Cardiac fibroblast (primary cell): ENCODE measurements at regions not wholly inside any gene's neighbourhood (a gene's known extent, or its start where the extent isn't known, plus 50 kb on each side); places are given as distances from the start of the nearest gene placed in this dataset.

Source experiments
- DNase-seq, 2 donors: peaks; one replicate each; pipeline versions ENCODE4 v3.0.0 to v3.0.0-alpha.2; 2010; ENCODE audit warnings: low read depth in 2 of 2
- H3K4me3 ChIP-seq, 2 donors: replicated peaks in 1 of 2; 1 replicate in 1 of 2; 2 replicates in 1 of 2; pipeline ENCODE4 v1.5.1; 2011; ENCODE audit warnings: low read depth in 2 of 2, low read length in 2 of 2, mild to moderate bottlenecking in 2 of 2, moderate library complexity in 1 of 2
- CTCF ChIP-seq: IDR thresholded peaks from one replicate; pipeline ENCODE4 v1.5.1; 2011; ENCODE audit warnings: low read depth, mild to moderate bottlenecking, low read length, inconsistent platforms

- no peak for TF ChIP-seq CTCF
- peak; percentile 90 to 94 for DNase-seq
- no peak overlapping the region for H3K4me3 ChIP-seq
Measured at GRCh38 chr5:68007451-68007850, 208.1 kb upstream of the PIK3R1 start.

- no peak overlapping the region for H3K4me3 ChIP-seq
Measured at GRCh38 chr5:68002836-68003235, 212.7 kb upstream of the PIK3R1 start.

GRCh38 chr5:68000805-68001204, 214.8 kb upstream of the PIK3R1 start:
- no peak for DNase-seq
- no peak overlapping the region for H3K4me3 ChIP-seq
- no peak for TF ChIP-seq CTCF

More at GRCh38 chr5:68002836-68003235, 212.7 kb upstream of the PIK3R1 start:
- TF ChIP-seq CTCF: no peak
- no peak for DNase-seq

GRCh38 chr5:67999391-67999790, 216.2 kb upstream of the PIK3R1 start:
- no peak for TF ChIP-seq CTCF
- no peak for DNase-seq
- no peak overlapping the region for H3K4me3 ChIP-seq

GRCh38 chr5:67998709-67999261, 216.8 kb upstream of the PIK3R1 start:
- DNase-seq: peak; percentile 80 to 93
- TF ChIP-seq CTCF: no peak
- H3K4me3 ChIP-seq: no peak overlapping the region

GRCh38 chr5:67997892-67998457, 217.6 kb upstream of the PIK3R1 start:
- no peak overlapping the region for H3K4me3 ChIP-seq
- no peak for TF ChIP-seq CTCF
- no peak for DNase-seq

- no peak overlapping the region for H3K4me3 ChIP-seq
- no peak for DNase-seq
- TF ChIP-seq CTCF: no peak
Measured at GRCh38 chr5:67997148-67997547, 218.4 kb upstream of the PIK3R1 start.
